ENCODE measurements at regions not wholly inside any gene's neighbourhood (a gene's known extent, or its start where the extent isn't known, plus 50 kb on each side); places are given as distances from the start of the nearest gene placed in this dataset.

DNA sequence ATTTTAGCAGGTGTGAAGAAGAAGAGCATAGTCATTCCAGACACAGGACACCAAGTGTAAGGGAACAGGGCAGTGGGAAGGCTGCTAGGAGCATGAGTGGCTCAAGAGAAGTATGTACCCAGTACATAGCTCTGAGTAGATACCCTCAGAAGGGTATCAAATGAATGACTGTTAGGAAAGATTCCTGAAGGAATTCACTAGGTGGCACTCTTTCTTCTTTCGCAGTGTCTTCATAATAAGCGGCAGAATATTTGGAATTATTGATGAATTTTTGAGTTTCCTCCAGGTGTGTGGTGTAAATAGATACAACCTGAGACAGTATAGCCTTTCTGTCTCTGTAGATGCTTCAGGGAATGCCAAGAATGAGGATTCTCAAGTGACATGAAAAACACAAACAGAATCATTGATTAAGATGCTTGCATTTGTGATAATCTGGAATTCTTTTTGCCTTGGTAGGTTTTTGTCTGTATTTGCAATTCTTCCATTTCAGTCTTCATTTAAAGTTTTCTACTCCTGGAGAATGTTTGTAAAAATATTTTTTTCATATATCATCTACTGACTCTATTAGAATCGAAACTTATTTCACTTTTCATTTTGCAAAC, 264.3 kb upstream of the RIMS1 start:
- DNase-seq (ENCODE audit: insufficient read length, low spot score), result no peak
- TF ChIP-seq POLR2A (IDR thresholded peaks at IDR 0.05; ENCODE audit: low read depth, low read length) (no peak), POLR2AphosphoS5 (IDR thresholded peaks at IDR 0.05; ENCODE audit: low read depth, low read length) (no peak), TAF1 (IDR thresholded peaks at IDR 0.05; ENCODE audit: low read depth, low read length) (no peak), PAX5 (IDR thresholded peaks at IDR 0.05; ENCODE audit: insufficient read depth, low read length, severe bottlenecking) (no peak), SPI1 (IDR thresholded peaks at IDR 0.05; ENCODE audit: low read depth, low read length) (no peak), POU2F2 (IDR thresholded peaks at IDR 0.05; ENCODE audit: low read depth, low read length) (no peak)
- no peak for FAIRE-seq

- TF ChIP-seq PAX5 (IDR thresholded peaks at IDR 0.05; ENCODE audit: insufficient read depth, low read length, severe bottlenecking), result no peak
- no peak for TF ChIP-seq POLR2A (IDR thresholded peaks at IDR 0.05; ENCODE audit: low read depth, low read length)
- no peak for FAIRE-seq
- no peak for DNase-seq (ENCODE audit: insufficient read length, low spot score)
These were observed 244.2 kb upstream of the RIMS1 start for GRCh38 chr6:71642120-71642519.

DNA sequence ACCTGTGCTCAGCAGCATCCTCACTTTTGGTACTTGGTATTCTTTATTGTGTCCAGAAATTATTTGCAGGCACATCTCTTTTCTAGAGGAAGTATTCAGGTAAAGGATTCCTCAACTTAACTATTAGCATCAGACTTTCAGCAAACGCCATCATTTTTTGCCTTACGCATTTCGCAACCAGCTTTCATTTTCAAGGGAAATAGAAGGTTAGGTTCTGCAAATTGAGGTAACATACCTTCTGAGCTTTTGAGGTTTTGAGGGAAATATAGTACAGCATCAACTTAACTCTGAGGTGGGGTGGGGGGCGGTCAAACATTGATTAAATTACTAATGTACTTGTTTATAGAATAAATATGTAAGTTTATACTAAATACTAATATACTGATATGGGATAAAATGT, 243.6 kb upstream of the RIMS1 start:
- TF ChIP-seq POLR2A (IDR thresholded peaks at IDR 0.05; ENCODE audit: low read depth, low read length), result no peak
- no peak for TF ChIP-seq PAX5 (IDR thresholded peaks at IDR 0.05; ENCODE audit: insufficient read depth, low read length, severe bottlenecking)
- no peak for TF ChIP-seq POLR2AphosphoS5 (IDR thresholded peaks at IDR 0.05; ENCODE audit: low read depth, low read length)
- TF ChIP-seq SPI1 (IDR thresholded peaks at IDR 0.05; ENCODE audit: low read depth, low read length), result no peak
- TF ChIP-seq POU2F2 (IDR thresholded peaks at IDR 0.05; ENCODE audit: low read depth, low read length), result no peak
- TF ChIP-seq TAF1 (IDR thresholded peaks at IDR 0.05; ENCODE audit: low read depth, low read length), result no peak
- FAIRE-seq (no peak), DNase-seq (ENCODE audit: insufficient read length, low spot score) (no peak)

DNA sequence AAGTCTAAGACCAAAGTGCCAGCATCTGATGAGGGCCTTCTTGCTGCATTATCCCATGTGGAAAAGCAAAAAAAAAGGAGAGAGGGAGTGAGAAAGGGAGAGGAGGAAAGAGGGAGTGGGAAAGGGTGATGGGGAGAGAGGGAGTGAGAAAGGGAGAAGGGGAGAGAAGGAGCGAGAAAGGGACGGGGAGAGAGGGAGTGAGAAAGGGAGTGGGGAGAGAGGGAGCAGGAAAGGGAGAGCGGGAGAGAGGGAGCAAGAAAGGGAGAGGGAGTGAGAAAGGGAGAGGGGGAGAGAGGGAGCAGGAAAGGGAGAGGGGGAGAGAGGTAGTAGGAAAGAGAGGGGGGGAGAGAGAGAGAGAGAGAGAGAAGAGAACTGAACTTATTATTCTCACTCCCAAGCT, 241.1 kb upstream of the RIMS1 start:
- no peak for FAIRE-seq
- TF ChIP-seq PAX5 (IDR thresholded peaks at IDR 0.05; ENCODE audit: insufficient read depth, low read length, severe bottlenecking), result no peak
- TF ChIP-seq SPI1 (IDR thresholded peaks at IDR 0.05; ENCODE audit: low read depth, low read length), result no peak
- no peak for TF ChIP-seq TAF1 (IDR thresholded peaks at IDR 0.05; ENCODE audit: low read depth, low read length)
- no peak for TF ChIP-seq POU2F2 (IDR thresholded peaks at IDR 0.05; ENCODE audit: low read depth, low read length)
- no peak for TF ChIP-seq POLR2AphosphoS5 (IDR thresholded peaks at IDR 0.05; ENCODE audit: low read depth, low read length)
- TF ChIP-seq POLR2A (IDR thresholded peaks at IDR 0.05; ENCODE audit: low read depth, low read length), result no peak
- DNase-seq (ENCODE audit: insufficient read length, low spot score), result no peak

DNA sequence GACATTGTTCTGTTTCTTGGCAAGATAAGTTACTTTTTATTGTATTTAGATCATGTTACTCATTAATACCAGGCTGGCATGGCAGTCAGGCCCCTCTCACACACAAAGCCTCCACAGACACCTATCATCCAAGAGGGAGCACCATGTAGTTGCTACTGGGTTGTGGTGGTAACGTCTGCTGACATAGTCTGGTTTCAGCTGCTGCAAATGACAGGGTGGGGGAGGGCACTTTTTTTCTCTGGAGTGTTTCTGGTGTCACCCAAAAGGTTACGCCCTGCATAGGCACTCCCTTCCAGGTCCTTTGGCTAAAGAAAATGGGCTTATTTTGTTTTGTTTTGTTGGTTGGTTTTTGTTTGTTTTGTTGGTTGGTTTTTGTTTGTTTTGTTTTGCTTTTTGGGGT, 236.4 kb upstream of the RIMS1 start:
- FAIRE-seq, result no peak
- TF ChIP-seq POLR2AphosphoS5 (IDR thresholded peaks at IDR 0.05; ENCODE audit: low read depth, low read length) (no peak), TAF1 (IDR thresholded peaks at IDR 0.05; ENCODE audit: low read depth, low read length) (no peak), POU2F2 (IDR thresholded peaks at IDR 0.05; ENCODE audit: low read depth, low read length) (no peak), PAX5 (IDR thresholded peaks at IDR 0.05; ENCODE audit: insufficient read depth, low read length, severe bottlenecking) (no peak), SPI1 (IDR thresholded peaks at IDR 0.05; ENCODE audit: low read depth, low read length) (no peak), POLR2A (IDR thresholded peaks at IDR 0.05; ENCODE audit: low read depth, low read length) (no peak)
- no peak for DNase-seq (ENCODE audit: insufficient read length, low spot score)

GRCh38 chr6:71651636-71652035, 234.7 kb upstream of the RIMS1 start:
- TF ChIP-seq POU2F2 (IDR thresholded peaks at IDR 0.05; ENCODE audit: low read depth, low read length) (no peak), POLR2AphosphoS5 (IDR thresholded peaks at IDR 0.05; ENCODE audit: low read depth, low read length) (no peak), POLR2A (IDR thresholded peaks at IDR 0.05; ENCODE audit: low read depth, low read length) (no peak), PAX5 (IDR thresholded peaks at IDR 0.05; ENCODE audit: insufficient read depth, low read length, severe bottlenecking) (no peak), SPI1 (IDR thresholded peaks at IDR 0.05; ENCODE audit: low read depth, low read length) (no peak), TAF1 (IDR thresholded peaks at IDR 0.05; ENCODE audit: low read depth, low read length) (no peak)
- FAIRE-seq (no peak), DNase-seq (ENCODE audit: insufficient read length, low spot score) (no peak)

GRCh38 chr6:71656121-71656520, 230.2 kb upstream of the RIMS1 start:
- FAIRE-seq, result no peak
- TF ChIP-seq POU2F2 (IDR thresholded peaks at IDR 0.05; ENCODE audit: low read depth, low read length) (no peak), POLR2AphosphoS5 (IDR thresholded peaks at IDR 0.05; ENCODE audit: low read depth, low read length) (no peak), TAF1 (IDR thresholded peaks at IDR 0.05; ENCODE audit: low read depth, low read length) (no peak), PAX5 (IDR thresholded peaks at IDR 0.05; ENCODE audit: insufficient read depth, low read length, severe bottlenecking) (no peak), SPI1 (IDR thresholded peaks at IDR 0.05; ENCODE audit: low read depth, low read length) (no peak), POLR2A (IDR thresholded peaks at IDR 0.05; ENCODE audit: low read depth, low read length) (no peak)

DNA sequence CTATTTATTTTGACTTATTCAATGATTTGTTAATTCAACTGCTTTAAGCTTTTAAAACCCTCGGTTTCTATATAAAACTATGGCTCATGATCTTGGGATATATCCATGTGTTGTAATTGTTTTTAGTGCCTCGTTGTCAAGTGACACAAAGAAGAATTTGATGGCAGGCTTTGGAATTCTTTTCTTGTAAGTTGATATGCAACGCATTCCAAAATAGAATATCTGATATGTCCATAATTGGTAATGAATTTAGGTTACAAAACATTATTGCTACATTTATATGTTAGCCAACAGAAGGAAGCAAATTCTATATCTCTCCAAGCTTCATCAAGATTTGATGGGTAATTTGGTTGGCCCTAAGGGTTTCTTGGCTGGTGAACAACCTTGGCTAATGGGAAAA, 220.4 kb upstream of the RIMS1 start:
- TF ChIP-seq SPI1 (IDR thresholded peaks at IDR 0.05; ENCODE audit: low read depth, low read length), result no peak
- TF ChIP-seq PAX5 (IDR thresholded peaks at IDR 0.05; ENCODE audit: insufficient read depth, low read length, severe bottlenecking), result no peak
- no peak for TF ChIP-seq POLR2AphosphoS5 (IDR thresholded peaks at IDR 0.05; ENCODE audit: low read depth, low read length)
- TF ChIP-seq POU2F2 (IDR thresholded peaks at IDR 0.05; ENCODE audit: low read depth, low read length), result no peak
- no peak for TF ChIP-seq POLR2A (IDR thresholded peaks at IDR 0.05; ENCODE audit: low read depth, low read length)
- TF ChIP-seq TAF1 (IDR thresholded peaks at IDR 0.05; ENCODE audit: low read depth, low read length), result no peak

More at GRCh38 chr6:71656121-71656520, 230.2 kb upstream of the RIMS1 start:
- no peak for DNase-seq (ENCODE audit: insufficient read length, low spot score)

DNA sequence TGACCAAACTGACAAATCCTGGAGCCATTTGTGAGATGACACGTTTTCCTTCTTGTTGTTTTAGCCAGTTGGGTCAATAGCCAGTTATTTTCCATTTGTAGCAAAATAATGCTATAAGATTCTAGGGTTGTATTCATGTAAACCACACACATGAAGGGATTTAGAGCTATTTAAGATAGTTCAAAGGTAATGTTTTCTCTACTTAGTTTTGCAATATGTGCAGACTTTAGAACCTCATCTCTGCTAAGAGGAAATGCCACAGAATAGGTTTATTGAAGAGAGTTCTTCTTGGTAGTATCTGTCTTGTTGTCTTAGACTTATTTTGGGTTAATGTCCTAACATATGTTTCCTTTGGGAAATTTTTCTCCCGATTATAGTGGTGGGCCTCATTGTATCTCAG, 213.5 kb upstream of the RIMS1 start:
- no peak for TF ChIP-seq POU2F2 (IDR thresholded peaks at IDR 0.05; ENCODE audit: low read depth, low read length)
- TF ChIP-seq POLR2AphosphoS5 (IDR thresholded peaks at IDR 0.05; ENCODE audit: low read depth, low read length), result no peak
- no peak for DNase-seq (ENCODE audit: insufficient read length, low spot score)
- no peak for FAIRE-seq

More for the DNA sequence above, 220.4 kb upstream of the RIMS1 start:
- DNase-seq (ENCODE audit: insufficient read length, low spot score), result no peak
- no peak for FAIRE-seq

DNA sequence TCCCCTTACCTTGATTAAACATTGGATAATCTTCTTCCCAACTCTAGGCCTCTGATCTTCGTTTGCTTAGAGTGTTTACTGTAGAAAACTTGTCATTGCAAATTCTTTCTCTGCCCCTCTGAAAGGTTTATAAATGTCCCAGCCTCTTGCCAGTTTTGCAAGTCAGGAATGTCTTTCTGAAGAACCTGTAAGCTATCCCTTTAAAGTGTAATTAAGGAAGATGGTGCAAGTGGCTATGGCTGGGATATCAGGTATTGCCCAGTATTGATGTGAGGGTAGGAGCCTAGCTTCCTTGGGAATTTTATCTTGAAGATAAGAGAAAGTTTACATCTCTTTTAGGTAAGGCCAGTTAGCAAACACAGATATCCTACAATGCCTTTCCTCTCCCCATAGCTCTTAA, 211.0 kb upstream of the RIMS1 start:
- DNase-seq (ENCODE audit: insufficient read length, low spot score), result no peak
- FAIRE-seq, result no peak
- TF ChIP-seq POLR2AphosphoS5 (IDR thresholded peaks at IDR 0.05; ENCODE audit: low read depth, low read length), result no peak
- no peak for TF ChIP-seq PAX5 (IDR thresholded peaks at IDR 0.05; ENCODE audit: insufficient read depth, low read length, severe bottlenecking)
- no peak for TF ChIP-seq POLR2A (IDR thresholded peaks at IDR 0.05; ENCODE audit: low read depth, low read length)
- TF ChIP-seq SPI1 (IDR thresholded peaks at IDR 0.05; ENCODE audit: low read depth, low read length), result no peak
